ENCODE measurements at regions not wholly inside any gene's neighbourhood (a gene's known extent, or its start where the extent isn't known, plus 50 kb on each side); places are given as distances from the start of the nearest gene placed in this dataset.

- Histone ChIP-seq H3K9me3 (ENCODE audit: control insufficient read depth, insufficient read depth, low read depth, low read length) (no peaks in the 10 kb centered on the region), H3K36me3 (ENCODE audit: control insufficient read depth, insufficient read depth, low read length) (no peaks in the 10 kb centered on the region), H3K27me3 (ENCODE audit: control insufficient read depth, insufficient read depth, low read length) (no peaks in the 10 kb centered on the region), H3K4me1 (ENCODE audit: control insufficient read depth, insufficient read depth, low read length) (no peaks in the 10 kb centered on the region), H3K4me3 (ENCODE audit: low read depth in 2 of 2, low read length in 2 of 2) (no peak overlapping the region), H3K27ac (ENCODE audit: low read length) (no peak overlapping the region)
- in situ Hi-C loops (cut with HindIII; ENCODE audit: low pct_unique_long_range_greater_than_20kb, low sequenced_read_pairs) = no loop called here
- POLR2A ChIA-PET = no interaction called here
- ATAC-seq (no peak), DNase-seq (ENCODE audit: low read depth, low spot score) (no peak)
- TF ChIP-seq TCF7L2 (IDR thresholded peaks at IDR 0.05; ENCODE audit: low read depth, low read length) = no peak
- TF ChIP-seq CTCF (IDR thresholded peaks at IDR 0.05) = no peak
- TF ChIP-seq SIN3A (IDR thresholded peaks at IDR 0.05; ENCODE audit: borderline replicate concordance, insufficient read depth, low read depth, low read length) = no peak
- no peak for TF ChIP-seq REST (IDR thresholded peaks at IDR 0.05; ENCODE audit: insufficient read depth in 1 of 2, low read depth in 2 of 2, low read length in 1 of 2)
- TF ChIP-seq POLR2AphosphoS5 (IDR thresholded peaks at IDR 0.05; ENCODE audit: low read depth, low read length) = no peak
- CTCF ChIA-PET = no interaction called here
- intact Hi-C loops (cut with micrococcal nuclease; ENCODE audit: unreplicated experiment) = no loop called here
- no TSS peak for BruUV-seq (replicated peaks)
Observed at GRCh38 chr6:14796974-14797762, 448.7 kb upstream of the JARID2 start.

GRCh38 chr6:14797875-14798593 lies 447.8 kb upstream of the JARID2 start:
- intact Hi-C loops (cut with micrococcal nuclease; ENCODE audit: unreplicated experiment) (no loop called here), in situ Hi-C loops (cut with HindIII; ENCODE audit: low pct_unique_long_range_greater_than_20kb, low sequenced_read_pairs) (no loop called here)
- no peak for ATAC-seq
- Histone ChIP-seq H3K4me1 (ENCODE audit: control insufficient read depth, insufficient read depth, low read length) (no peaks in the 10 kb centered on the region), H3K9me3 (ENCODE audit: control insufficient read depth, insufficient read depth, low read depth, low read length) (no peaks in the 10 kb centered on the region), H3K27ac (ENCODE audit: low read length) (no peak overlapping the region), H3K4me3 (ENCODE audit: low read depth in 2 of 2, low read length in 2 of 2) (no peak overlapping the region), H3K27me3 (ENCODE audit: control insufficient read depth, insufficient read depth, low read length) (no peaks in the 10 kb centered on the region), H3K36me3 (ENCODE audit: control insufficient read depth, insufficient read depth, low read length) (no peaks in the 10 kb centered on the region)
- TF ChIP-seq SIN3A (IDR thresholded peaks at IDR 0.05; ENCODE audit: borderline replicate concordance, insufficient read depth, low read depth, low read length) (no peak), TCF7L2 (IDR thresholded peaks at IDR 0.05; ENCODE audit: low read depth, low read length) (no peak), POLR2AphosphoS5 (IDR thresholded peaks at IDR 0.05; ENCODE audit: low read depth, low read length) (no peak), CTCF (IDR thresholded peaks at IDR 0.05) (no peak), REST (IDR thresholded peaks at IDR 0.05; ENCODE audit: insufficient read depth in 1 of 2, low read depth in 2 of 2, low read length in 1 of 2) (no peak)
- POLR2A ChIA-PET = no interaction called here
- CTCF ChIA-PET = no interaction called here
- no TSS peak for BruUV-seq (replicated peaks)
- DNase-seq (ENCODE audit: low read depth, low spot score) = no peak
